Brain microvascular endothelial cell (primary cell): ENCODE measurements at regions not wholly inside any gene's neighbourhood (a gene's known extent, or its start where the extent isn't known, plus 50 kb on each side); places are given as distances from the start of the nearest gene placed in this dataset.

Experiments
- DNase-seq: peaks from one replicate; pipeline ENCODE4 v3.0.0-alpha.2; 2020
- H3K27ac ChIP-seq: fragments of 250-450 bp; sonication (Bioruptor Pico); 2 replicates; pipeline ENCODE4 v1.5.1; 2020; ENCODE audit warnings: mild to moderate bottlenecking, moderate library complexity
- H3K27me3 ChIP-seq: fragments of 250-450 bp; sonication (Bioruptor Pico); replicated peaks from 2 replicates; pipeline ENCODE4 v1.5.1; 2020; ENCODE audit warnings: mild to moderate bottlenecking
- H3K36me3 ChIP-seq: fragments of 250-450 bp; sonication (Bioruptor Pico); replicated peaks from 2 replicates; pipeline ENCODE4 v1.5.1; 2020; ENCODE audit warnings: mild to moderate bottlenecking
- H3K4me3 ChIP-seq: 2 replicates; pipeline ENCODE4 v1.5.1; 2011; ENCODE audit warnings: low read depth, mild to moderate bottlenecking, control low read depth, low read length, moderate library complexity
- CTCF ChIP-seq: IDR thresholded peaks from 2 replicates; pipeline ENCODE4 v1.5.1; 2011; ENCODE audit warnings: low read depth, mild to moderate bottlenecking, moderate library complexity, low read length, control low read depth, inconsistent platforms; ENCODE audit errors: missing control alignments
- in situ Hi-C: cut with HindIII; loops from 2 replicates; pipeline ENCODE4 v1.10.0; 2017; ENCODE audit warnings: low sequenced_read_pairs, low pct_ligation_motif_present

- TF ChIP-seq CTCF = no peak
- DNase-seq = no peak
- H3K4me3 ChIP-seq = no peak overlapping the region
- no peak overlapping the region for H3K27ac ChIP-seq
- in situ Hi-C loops = no loop called here
- no peaks in the 10 kb centered on the region for H3K27me3 ChIP-seq
- H3K36me3 ChIP-seq = no peaks in the 10 kb centered on the region
Measured at GRCh38 chr20:19861147-19861759, 103.2 kb downstream of the RIN2 start.

GRCh38 chr20:19864130-19864529, 106.1 kb downstream of the RIN2 start:
- H3K4me3 ChIP-seq = no peak overlapping the region
- no peak for DNase-seq
- in situ Hi-C loops = no loop called here
- H3K27me3 ChIP-seq = no peaks in the 10 kb centered on the region
- H3K27ac ChIP-seq = no peak overlapping the region
- no peaks in the 10 kb centered on the region for H3K36me3 ChIP-seq
- no peak for TF ChIP-seq CTCF

GRCh38 chr20:19866070-19866469, 108.0 kb downstream of the RIN2 start:
- Histone ChIP-seq H3K27ac (no peak overlapping the region), H3K27me3 (no peaks in the 10 kb centered on the region), H3K36me3 (no peaks in the 10 kb centered on the region), H3K4me3 (no peak overlapping the region)
- DNase-seq = no peak
- in situ Hi-C loops = no loop called here
- TF ChIP-seq CTCF = no peak

GRCh38 chr20:19867074-19867473, 109.0 kb downstream of the RIN2 start:
- Histone ChIP-seq H3K27ac (no peak overlapping the region), H3K4me3 (no peak overlapping the region), H3K27me3 (no peaks in the 10 kb centered on the region), H3K36me3 (no peaks in the 10 kb centered on the region)
- in situ Hi-C loops = no loop called here
- no peak for DNase-seq
- TF ChIP-seq CTCF = no peak

- in situ Hi-C loops = no loop called here
- no peak for TF ChIP-seq CTCF
- Histone ChIP-seq H3K27ac (no peak overlapping the region), H3K4me3 (no peak overlapping the region), H3K36me3 (no peaks in the 10 kb centered on the region), H3K27me3 (no peaks in the 10 kb centered on the region)
- no peak for DNase-seq
Measured at GRCh38 chr20:19867940-19868371, 109.9 kb downstream of the RIN2 start.

- Histone ChIP-seq H3K36me3 (no peaks in the 10 kb centered on the region), H3K27ac (no peak overlapping the region), H3K4me3 (no peak overlapping the region), H3K27me3 (no peaks in the 10 kb centered on the region)
- TF ChIP-seq CTCF = no peak
- no peak for DNase-seq
- in situ Hi-C loops = no loop called here
Measured at GRCh38 chr20:19868441-19868840, 110.4 kb downstream of the RIN2 start.
